HG03045 (cell line): ENCODE measurements at regions not wholly inside any gene's neighbourhood (a gene's known extent, or its start where the extent isn't known, plus 50 kb on each side); places are given as distances from the start of the nearest gene placed in this dataset.

Experiments used
- ATAC-seq: cut with Tn5 transposase; IDR thresholded peaks from one replicate; pipeline ENCODE4 v1.9.1; 2021; ENCODE audit warnings: mild to moderate bottlenecking, moderate library complexity; ENCODE audit not compliant: unreplicated experiment

DNA sequence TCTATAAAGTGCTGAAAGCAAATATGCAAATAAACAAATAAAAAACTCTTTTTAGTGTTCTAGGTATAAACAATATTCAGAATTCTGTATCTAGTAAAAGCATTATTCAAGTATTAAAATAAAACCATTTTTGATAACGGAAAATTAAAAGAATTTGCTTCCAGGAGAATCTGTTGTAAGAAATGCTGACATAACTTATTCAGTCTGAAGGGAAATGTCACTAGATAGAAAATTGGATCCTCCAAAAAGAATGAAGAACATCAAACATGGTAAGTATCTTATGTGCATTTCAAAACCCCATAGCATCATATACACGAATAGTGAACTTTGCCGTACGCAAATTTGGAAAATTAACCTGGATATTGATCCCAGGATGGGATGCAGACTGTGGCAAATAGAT is 506.7 kb downstream of the GLRX3 start:
- ATAC-seq: no peak

DNA sequence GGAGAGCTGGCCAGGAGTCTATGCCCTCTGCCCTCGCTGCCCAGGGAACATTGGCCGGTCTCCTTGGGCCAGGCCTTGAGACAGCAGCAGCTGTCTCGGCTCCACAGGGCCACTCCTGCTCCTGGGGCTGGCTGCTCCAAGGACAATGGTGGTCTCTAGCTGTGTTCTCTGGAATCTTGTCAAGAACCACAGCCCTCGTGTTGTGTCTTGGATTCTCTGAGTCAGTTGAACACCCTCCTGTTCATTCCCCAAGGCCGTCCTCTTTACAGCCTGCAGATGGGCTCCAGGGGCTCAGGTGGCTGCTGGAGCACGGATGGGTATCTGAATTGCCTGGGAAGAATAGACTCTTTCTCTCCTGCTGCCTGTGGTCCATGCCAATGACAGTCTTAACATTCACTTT is 511.1 kb downstream of the GLRX3 start:
- ATAC-seq: no peak

DNA sequence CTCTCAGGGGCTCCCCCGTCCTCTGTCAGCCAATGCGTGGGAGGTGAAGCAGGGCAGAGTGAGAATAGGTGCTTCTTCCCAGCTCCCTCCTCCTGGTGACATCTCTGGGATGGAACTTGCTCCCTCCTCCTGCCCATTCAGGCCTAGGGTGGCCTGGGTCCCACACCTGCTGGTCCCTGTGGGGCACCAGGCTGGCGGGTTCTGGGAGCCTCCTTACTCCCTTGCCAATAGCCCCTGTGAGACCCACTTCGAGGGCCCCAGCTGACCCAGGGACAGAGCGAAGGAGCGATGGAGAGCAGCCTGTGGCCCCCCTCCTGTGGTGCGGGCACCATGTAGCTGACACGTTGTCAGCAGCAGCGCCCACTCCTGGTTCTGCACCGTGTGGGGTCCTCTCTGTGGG is 512.6 kb downstream of the GLRX3 start:
- no peak for ATAC-seq

DNA sequence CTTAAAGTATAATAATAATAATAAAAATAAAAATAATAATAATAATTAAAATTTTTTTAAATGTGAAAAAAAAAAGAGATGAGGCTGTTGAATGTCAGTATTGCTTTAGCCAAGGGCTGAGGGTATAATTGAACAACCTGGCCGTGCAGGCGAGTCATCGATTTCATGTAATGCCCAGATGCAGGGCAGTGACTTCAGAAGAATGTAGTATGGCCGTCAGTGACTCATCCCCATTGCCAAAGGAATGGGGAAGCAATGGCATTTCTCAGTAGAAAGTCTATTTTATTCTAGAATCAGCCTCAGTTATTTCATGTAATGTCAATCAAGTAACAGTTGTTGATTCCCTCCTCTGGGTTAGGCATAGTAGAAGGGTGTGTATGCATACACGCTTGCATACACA is 516.4 kb downstream of the GLRX3 start:
- ATAC-seq: no peak

DNA sequence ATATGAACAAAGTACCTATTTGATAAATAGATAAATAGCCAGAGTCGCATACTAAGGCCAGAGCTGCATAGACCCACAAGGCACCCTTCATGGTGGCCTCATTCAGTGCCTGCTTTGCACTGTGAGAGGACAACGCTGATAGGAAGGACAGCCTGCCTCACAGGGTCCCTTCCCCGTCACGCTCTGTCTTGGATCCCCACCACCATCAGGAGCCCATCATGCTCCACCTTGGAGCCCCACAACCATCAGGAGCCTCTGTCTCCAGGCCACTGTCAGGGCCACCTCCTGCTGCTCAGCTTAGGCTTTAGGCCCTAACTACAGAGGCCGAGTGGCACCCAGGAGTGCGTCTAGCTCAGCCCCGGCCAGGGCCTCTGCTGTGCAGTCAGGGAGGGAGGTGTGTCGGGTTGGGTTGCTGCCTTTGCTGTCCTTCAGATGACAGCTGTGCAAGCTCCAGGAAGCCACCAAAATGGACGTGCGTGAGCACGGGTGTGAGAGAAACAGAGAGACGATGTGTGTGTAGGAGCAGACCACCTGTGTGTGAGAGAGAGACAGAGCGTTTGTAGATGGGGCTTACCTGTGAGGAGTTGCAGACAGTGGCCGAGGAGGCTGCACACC is 516.9 kb downstream of the GLRX3 start:
- no peak for ATAC-seq

DNA sequence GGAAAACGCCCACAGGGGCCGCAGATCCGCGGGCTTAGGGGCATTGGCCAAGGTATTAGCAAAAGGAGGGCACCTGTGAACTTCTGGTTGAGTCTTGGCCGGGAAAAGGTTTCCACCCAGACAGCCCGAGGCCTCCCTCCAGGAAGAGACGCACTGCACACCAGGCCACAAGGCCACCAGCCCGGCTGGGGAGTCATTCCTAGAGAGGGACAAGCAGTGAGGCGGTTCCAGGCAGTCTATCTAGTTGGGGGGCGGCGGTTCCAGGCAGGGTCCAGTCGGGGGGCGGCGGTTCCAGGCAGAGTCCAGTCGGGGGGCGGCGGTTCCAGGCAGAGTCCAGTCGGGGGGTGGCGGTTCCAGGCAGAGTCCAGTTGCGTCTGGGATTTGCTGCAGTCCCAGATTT is 518.5 kb downstream of the GLRX3 start:
- ATAC-seq: no peak

DNA sequence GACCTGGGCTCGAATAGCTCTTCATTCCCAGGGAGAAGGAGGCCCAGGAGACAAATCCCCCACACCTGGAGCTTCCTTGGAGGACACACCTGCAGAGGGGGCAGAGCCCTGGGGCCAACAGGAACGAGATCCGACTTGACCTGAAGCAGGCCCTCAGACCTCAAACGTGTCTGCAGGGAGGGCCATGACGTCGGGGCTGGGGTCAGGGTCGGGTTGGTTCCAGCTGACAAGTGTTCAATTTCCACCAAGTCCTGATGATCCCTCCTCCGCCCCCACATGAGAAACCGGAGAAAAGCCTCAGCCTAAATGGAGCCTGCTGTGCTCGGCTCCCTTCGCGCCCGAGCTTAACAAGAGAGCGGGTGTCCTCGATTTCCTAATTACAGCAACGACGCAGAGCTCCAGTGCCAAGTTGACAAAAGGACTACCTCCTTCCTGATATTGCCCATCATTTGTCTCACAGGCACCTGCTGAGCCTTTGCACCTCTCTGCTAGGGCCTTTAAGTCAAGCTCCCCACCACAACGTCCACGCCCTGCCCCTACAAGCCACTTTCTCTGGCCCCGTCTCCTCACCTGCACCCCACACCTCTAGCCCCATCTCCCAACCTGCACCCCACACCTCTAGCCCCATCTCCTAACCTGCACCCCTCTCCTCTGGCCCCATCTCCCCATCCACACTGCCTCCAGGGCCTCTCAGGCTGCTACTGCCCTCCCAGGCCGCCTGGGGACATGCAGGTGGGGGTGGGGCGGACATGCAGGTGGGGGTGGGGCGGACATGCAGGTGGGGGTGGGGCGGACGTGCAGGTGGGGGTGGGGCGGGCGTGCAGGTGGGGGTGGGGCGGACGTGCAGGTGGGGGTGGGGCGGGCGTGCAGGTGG is 519.4 kb downstream of the GLRX3 start:
- no peak for ATAC-seq

DNA sequence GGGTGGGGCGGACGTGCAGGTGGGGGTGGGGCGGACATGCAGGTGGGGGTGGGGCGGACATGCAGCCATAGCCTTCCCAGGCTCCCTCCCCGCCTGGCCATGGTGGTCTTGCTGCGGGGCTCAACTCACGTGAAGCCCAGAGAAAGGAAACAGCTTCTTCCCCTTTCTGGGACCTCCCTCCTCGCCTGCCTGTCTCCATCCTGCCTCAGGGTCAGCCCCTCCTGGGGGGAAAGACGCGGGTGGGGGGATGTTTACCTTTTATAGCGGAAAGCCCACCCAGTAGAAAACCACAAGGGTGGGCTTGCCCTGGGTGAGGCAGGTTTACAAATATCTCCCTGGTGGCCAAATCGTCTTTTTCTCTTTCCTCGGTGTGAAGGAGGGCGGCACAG is 520.0 kb downstream of the GLRX3 start:
- ATAC-seq: no peak

DNA sequence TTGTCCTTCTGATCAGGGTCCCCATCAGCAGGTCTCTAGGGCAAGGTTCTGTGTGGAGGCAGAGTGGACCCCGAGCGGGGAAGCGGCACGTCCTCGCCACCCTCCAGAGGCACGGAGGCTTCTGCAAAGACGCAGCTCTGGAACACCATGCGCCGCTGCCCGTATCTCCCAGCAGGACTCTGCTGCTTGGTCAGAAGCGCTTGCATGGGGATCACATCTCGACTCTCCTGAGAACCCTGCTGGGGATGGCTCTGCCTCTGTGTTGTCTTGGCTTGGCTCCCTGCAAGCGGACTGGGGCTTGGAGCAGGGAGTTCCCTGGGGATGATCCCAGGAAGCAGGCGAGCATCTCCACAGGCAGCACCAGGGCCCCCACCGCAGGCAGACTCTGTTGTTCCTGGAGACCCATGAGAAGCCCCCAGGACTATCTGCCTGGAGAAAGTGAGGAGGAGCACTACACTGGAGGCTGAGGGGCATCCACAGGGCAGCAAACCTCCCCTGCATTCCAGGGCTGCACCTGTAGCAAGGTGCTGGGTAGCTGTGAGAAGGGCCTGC is 520.5 kb downstream of the GLRX3 start:
- ATAC-seq: no peak

DNA sequence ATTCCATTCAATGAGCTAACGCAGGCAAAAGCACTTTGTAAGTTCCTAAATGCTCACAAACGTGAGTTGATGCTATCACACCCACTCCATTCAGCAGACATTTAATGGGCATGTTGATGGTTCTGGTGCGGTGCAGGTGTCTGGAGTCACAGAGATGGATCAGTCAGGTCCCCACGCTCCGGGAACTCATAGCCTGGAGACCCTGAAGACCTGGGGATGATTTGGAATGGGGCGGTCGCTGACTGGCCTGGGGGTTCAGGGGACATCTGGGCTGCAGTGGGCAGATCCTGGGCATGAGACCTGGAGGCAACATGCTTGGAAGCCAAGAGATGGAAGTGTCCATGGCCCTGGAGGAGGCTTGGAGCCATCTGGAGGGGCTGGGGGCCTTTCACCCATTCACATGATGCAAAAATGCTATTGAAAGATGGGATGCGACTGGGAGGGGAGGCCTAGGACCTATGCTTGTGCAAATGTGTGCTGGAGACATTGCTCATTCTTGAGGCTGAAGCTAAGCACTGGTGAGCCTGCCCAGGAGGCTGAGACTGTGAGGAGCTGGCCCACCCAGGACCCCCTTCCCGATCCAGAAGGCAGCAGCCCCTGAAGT is 522.6 kb downstream of the GLRX3 start:
- no peak for ATAC-seq

DNA sequence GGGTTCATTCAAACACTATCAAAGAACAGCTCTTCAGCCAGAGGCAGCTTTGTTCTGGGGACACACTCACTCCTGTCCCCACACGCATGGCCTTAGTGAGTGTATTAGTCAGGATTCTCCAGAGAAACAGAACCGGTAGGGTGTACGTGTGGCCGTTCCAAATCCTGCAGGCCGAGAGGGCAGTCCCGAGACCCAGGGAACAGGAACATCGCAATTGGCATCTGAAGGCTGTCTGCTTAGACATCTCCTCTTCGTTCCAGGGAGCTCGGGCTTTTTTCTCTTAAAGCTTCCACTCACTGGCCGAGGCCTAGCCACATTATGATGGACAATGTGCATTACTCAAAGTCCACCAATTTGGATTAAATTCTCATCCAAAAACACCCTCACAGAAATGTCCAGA is 523.3 kb downstream of the GLRX3 start:
- no peak for ATAC-seq

DNA sequence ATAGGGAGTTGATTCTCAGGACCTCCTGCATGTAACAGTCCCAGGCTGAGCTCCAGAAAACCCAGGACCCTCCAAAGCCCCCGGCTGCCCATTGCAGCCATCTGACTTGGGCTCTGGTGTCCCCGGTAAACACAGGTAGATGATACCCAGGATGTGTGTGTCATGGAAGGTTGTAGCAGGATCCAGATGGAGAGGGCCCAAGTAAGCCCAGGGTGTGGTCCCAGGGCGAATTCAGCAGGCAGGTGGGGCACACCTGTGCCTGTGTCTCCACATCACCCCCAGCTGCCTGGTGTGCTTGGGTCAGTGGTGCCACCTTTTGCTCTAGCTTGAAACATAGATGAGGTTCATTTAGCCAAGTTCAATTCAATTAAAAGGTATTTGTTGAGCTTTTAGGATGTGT is 524.1 kb downstream of the GLRX3 start:
- ATAC-seq: no peak

DNA sequence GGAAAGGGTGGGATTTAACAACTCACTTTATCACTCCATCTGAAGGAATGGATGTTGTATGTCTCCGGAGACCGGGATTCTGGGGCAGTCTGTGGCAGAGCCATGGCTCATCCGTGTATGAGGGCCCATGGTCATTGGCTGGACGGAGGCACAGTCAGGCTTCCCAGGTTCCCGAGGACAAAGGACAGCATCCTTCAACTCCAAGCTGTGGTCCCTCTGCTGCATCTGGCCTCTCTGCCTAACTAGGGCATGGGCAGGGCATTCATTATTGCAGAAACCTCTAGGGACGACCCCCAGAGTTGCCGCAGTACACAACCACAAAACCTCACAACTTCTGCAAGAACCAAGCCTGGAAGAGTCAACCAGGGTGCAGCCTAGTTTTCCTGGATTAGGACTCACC is 525.2 kb downstream of the GLRX3 start:
- no peak for ATAC-seq

DNA sequence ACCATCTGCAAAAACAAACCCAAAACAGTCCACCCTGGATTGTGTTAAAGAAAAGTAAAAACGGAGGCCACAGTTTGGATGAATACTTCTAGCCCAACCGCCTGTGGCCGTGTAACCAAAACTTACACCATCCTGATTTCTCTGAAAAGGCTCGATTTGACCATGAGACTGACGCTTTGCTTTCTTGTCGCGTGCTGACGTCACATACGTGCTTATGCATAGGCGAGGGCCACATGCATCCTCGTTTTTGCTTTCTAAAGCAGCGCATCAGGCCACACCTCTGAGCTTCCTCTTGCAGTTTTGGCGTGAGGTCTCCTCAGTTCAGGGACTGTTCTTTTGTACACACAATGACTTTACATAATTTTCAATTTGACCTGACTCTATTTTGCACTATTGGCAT is 526.6 kb downstream of the GLRX3 start:
- ATAC-seq: no peak

DNA sequence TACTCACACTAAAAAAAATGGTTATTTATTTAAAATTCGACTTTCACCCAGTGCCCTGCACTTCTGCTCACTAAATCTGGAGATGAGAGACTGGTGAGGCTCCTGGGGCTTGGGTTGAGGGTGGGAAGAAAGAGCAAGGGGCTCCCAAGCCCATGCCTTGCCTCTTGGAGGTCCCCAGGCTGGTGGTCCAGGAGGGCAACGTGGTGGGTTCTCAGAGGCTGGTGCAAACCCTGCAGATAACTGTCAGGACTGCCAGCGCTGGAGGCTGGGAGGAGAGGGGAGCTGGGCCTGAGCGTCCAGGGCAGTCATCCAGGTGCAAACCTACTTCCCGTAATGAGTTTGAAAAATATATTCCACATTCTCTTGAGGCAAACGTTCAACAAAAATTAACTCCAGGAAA is 528.3 kb downstream of the GLRX3 start:
- ATAC-seq: no peak

DNA sequence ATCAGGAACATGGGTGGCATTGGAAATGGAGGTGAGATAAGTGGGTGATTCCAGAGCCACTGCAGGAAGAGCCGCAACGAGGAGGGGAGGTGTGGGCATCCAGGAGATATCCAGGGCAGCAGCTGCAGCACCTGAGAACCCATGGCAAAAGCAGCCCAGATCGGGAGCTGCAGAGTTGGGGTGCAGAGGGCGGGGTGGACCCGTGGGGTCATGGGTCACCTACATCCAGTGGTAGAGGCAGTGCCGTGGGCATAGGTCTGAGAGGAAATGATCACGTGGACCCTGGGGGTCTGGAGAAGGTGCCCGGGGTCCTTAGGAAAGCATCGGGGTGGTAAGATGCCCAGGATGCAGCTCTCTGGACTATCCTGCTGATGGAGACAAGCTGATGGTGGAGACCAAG is 530.0 kb downstream of the GLRX3 start:
- ATAC-seq: no peak

DNA sequence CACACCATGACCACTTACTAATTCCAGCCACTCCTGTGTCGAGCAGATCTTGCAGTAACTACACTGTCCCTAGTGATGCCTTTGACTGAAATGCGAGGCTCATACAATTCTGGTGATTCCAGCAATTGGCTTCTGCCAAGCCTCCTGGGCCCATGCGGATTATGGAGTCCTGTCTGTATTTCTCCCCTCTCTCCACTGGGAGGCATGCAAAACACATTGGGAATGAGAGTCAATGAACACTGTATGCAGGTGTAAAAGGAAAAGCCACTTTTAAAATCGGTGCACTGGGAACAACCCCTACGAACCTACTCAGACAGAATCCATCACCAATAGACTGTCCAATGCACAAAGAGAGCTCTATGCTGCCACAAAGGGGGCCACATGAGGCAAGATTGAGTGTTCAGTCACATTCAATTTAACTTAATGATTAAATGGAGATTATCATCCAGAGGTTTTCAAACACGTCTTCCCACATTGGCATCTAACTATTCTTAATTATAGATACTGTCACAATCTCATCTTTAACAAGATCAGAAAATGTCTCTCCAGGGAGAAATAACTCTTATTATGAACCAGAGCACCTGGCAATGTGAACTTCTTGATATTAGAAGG is 550.6 kb downstream of the GLRX3 start:
- no peak for ATAC-seq

DNA sequence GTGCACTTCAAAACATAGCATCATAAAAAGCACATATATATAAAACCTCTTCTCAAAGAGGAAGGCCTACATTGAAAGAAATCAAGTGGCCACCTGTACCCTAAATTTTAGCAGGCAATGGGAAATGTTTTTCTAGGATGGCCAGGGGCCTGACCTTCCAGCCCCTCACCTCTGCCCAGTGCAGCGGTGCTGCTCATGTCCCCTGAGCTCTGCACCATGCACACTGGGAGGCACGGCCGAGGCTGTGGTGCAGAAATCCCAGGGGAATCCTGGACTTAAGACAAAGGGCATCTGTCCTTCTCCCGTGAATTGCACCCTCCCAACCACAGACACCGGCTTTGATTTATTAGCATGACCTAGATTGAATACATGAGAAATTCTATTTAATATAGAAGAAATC is 551.4 kb downstream of the GLRX3 start:
- ATAC-seq: no peak

DNA sequence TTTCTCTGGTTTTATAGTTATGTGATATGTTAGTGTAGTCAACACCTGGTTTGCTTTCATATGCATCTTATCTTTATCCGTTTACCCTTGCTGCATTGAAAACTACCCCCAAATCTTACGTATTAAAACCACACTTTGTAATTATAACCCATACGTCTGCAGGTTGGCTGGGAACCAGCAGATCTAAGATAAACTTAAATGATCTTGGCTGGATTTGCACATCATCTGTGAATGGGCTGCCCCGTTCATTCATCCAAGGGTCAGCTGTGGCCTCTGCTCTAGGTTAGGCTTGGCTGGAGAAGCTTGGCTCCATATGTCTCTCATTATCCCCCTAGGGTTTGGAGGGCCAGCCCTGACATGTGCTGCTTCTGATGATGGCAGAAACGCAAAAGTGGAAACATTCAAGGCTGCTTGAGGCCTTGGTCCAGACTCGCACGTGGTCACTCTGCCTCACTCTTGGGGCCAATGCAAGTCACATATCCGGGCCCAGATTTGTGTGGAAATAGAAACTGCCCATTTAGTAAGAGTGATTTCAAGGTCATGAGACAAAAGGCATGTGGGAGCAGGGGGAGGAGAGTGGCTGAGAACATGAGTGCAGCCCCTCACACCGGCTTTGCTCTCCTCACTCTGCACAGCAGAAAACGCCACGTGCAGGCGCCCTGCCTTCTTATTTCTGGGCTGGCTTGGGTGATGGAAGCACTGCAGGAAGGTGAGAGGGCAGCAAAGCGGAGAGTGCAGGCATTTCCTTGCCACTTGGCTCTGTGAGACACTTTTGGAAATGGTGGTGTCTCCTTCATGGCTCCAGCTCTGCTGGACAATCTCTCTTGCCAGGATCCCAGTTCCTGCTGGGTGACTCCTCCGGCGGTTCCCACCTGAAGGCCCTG is 553.8 kb downstream of the GLRX3 start:
- no peak for ATAC-seq

DNA sequence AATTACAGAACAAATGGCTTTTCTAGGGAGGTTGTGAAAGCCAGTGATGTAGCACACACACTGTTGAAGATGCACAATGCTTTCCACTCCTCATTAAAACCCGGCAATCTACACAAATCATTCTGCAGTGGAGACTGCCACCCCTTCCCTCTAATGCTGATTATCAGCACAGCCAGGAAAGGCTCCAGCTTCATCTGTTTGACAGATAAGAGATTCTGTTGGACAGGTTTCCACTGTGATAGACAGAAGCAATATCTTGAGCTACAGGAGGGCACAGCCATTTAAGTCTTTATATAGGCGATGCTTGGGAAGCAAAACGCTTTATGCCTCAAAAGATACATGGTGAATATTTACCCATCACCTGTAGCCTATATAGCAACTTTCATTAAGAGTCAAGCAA is 555.6 kb downstream of the GLRX3 start:
- ATAC-seq: no peak

DNA sequence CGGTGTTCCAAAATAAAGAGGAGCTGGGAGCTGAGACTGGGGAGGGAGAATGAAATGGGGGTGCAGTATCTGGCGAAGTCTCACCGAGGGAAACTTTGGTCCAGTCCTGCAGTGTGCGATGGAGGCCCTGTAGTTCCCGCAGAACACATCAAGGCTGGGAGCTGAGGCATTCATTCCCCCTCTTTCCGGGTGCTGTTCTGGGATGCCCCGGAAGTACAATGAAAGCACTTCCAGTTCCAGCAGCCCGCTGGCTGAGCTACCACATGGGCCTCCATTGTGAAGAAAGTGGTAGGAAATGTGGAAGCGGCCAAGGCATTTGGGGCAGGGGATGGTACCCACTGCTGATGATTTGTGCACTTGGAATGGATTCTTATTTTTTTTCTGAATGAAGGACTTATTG is 560.7 kb downstream of the GLRX3 start:
- ATAC-seq: no peak
